ENCODE measurements at regions not wholly inside any gene's neighbourhood (a gene's known extent, or its start where the extent isn't known, plus 50 kb on each side); places are given as distances from the start of the nearest gene placed in this dataset.
"Not testable (repeated sequence)": the region's sequence is repeated elsewhere in the genome, so short reads cannot be mapped to it uniquely, and the experiment has no call there.

- no peak for TF ChIP-seq BHLHE40 (IDR thresholded peaks at IDR 0.05; ENCODE audit: low read depth, low read length)
- TF ChIP-seq, protein P1, sequence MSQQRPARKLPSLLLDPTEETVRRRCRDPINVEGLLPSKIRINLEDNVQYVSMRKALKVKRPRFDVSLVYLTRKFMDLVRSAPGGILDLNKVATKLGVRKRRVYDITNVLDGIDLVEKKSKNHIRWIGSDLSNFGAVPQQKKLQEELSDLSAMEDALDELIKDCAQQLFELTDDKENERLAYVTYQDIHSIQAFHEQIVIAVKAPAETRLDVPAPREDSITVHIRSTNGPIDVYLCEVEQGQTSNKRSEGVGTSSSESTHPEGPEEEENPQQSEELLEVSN (IDR thresholded peaks at IDR 0.05; ENCODE audit: borderline replicate concordance, low read depth), result no peak
Observed at GRCh38 chr4:122996350-122996749, 74.0 kb upstream of the NUDT6 start (continued).

DNA sequence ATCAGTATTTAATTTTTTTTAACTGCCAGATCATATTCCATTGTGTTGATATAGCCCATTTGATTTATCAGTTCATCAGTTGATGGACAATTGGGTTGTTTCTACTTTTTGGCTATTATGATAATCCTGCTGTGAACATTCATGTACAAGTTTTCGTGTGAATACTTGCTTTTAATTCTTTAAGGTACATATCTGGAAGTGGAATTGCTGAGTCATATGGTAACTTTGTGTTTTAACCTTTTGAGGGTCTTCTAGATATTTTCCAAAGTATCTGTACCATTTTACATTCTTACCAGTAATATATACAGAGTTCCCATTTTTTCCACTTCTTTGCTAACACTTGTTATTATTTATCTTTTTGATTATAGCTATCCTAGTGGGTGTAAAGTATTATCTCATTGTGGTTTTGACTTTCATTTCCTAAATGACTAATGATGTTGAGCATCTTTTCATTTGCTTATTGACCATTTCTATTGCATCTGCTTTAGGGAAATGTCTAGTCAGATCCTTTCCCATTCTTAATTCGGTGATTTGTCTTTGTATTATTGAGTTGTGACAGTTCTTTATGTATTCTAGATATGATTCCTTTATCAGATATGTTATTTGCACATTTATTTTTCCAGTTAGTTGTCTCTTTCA, 75.2 kb upstream of the NUDT6 start:
- WGBS (ENCODE audit: missing lambda C conversion rate), result 86% methylated on average over 2 of the region's 2 CpGs
- ATAC-seq (no peak), DNase-seq (ENCODE audit: low read depth in 1 of 2, low spot score in 1 of 2) (no peak), FAIRE-seq (no peak)
- CTCF ChIA-PET, result no interaction called here
- Histone ChIP-seq H3K4me3 (no peak overlapping the region), H3K4me1 (peaks cover 1% of the 10 kb centered on the region; the same call in 1 of the 3 replicates), H3K4me2 (no peak overlapping the region), H3K27ac (no peak overlapping the region), H3K9me3 (no peaks in the 10 kb centered on the region)
- TF ChIP-seq CEBPB (IDR thresholded peaks at IDR 0.05) (no peak), RFX5 (IDR thresholded peaks at IDR 0.05) (no peak), MAFK (IDR thresholded peaks at IDR 0.05; ENCODE audit: partially characterized antibody) (peak; percentile 11), NFE2L2 (conservative IDR thresholded peaks at IDR 0.05; ENCODE audit: low read length) (0 out of 2 replicates have a peak, but pooled peaks have one; percentile 4)
- POLR2A ChIA-PET, result no interaction called here

DNA sequence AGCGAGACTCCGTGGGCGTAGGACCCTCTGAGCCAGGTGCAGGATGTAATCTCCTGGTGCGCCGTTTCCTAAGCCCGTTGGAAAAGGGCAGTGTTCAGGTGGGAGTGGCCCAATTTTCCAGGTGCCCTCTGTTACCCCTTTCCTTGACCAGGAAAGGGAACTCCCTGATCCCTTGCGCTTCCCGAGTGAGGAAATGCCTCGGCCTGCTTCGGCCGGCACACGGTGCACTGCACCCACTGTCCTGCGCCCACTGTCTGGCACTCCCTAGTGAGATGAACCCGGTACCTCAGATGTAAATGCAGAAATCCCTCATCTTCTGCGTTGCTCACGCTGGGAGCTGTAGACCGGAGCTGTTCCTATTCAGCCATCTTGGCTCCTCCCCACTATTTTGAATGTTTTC, 81.7 kb upstream of the NUDT6 start:
- H3K4me1 ChIP-seq; ATAC-seq; H3K9me3 ChIP-seq; CTCF ChIA-PET; DNase-seq (ENCODE audit: low read depth in 1 of 2, low spot score in 1 of 2); H3K4me2 ChIP-seq; H3K27ac ChIP-seq; H3K4me3 ChIP-seq; FAIRE-seq; POLR2A ChIA-PET: not testable (repeated sequence)
- WGBS (ENCODE audit: missing lambda C conversion rate), result 92% methylated on average over 17 of the region's 17 CpGs

DNA sequence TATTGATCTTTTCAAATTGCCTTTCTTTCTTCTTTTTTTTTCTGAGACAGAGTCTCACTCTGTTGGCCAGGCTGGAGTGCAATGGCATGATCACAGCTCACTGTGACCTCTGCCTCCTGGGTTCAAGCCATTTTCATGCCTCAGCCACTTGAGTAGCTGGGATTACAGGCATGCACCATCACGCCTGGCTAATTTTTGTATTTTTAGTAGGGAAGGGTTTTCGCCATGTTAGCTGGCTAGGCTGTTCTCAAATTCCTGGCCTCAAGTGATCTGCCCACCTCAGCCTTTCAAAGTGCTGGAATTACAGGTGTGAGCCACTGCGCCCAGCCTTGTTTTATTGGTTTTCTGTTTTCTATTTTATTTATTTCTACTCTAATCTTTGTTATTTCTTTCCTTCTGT, 82.7 kb upstream of the NUDT6 start:
- CTCF ChIA-PET, result not testable (repeated sequence)

GRCh38 chr4:123007679-123008078, 85.3 kb upstream of the NUDT6 start:
- no peak for FAIRE-seq

More for the DNA sequence above, 82.7 kb upstream of the NUDT6 start:
- FAIRE-seq; H3K4me1 ChIP-seq; H3K4me2 ChIP-seq; H3K4me3 ChIP-seq; H3K27ac ChIP-seq; H3K9me3 ChIP-seq; DNase-seq (ENCODE audit: low read depth in 1 of 2, low spot score in 1 of 2); POLR2A ChIA-PET; ATAC-seq: not testable (repeated sequence)
- WGBS (ENCODE audit: missing lambda C conversion rate), result 61% methylated on average over 3 of the region's 3 CpGs

GRCh38 chr4:123012416-123012815, 90.0 kb upstream of the NUDT6 start:
- H3K4me2 ChIP-seq; H3K9me3 ChIP-seq; POLR2A ChIA-PET; FAIRE-seq; DNase-seq (ENCODE audit: low read depth in 1 of 2, low spot score in 1 of 2); H3K4me3 ChIP-seq; H3K27ac ChIP-seq; CTCF ChIA-PET; ATAC-seq: not testable (repeated sequence)
- 75% methylated on average over 12 of the region's 12 CpGs for WGBS (ENCODE audit: missing lambda C conversion rate)
- peaks cover 12% of the 10 kb centered on the region for H3K4me1 ChIP-seq

More at GRCh38 chr4:123007679-123008078, 85.3 kb upstream of the NUDT6 start:
- ATAC-seq, result no peak
- no peak overlapping the region for H3K4me2 ChIP-seq
- no peak overlapping the region for H3K27ac ChIP-seq
- H3K9me3 ChIP-seq, result no peaks in the 10 kb centered on the region
- no peaks in the 10 kb centered on the region; the same call in 2 of the 3 replicates for H3K4me1 ChIP-seq
- DNase-seq (ENCODE audit: low read depth in 1 of 2, low spot score in 1 of 2), result no peak
- TF ChIP-seq ELK1 (IDR thresholded peaks at IDR 0.05; ENCODE audit: low read depth, low read length) (no peak), KDM5A (IDR thresholded peaks at IDR 0.05) (no peak), MAX (IDR thresholded peaks at IDR 0.05) (no peak), SMC3 (IDR thresholded peaks at IDR 0.05) (no peak), BCL3 (IDR thresholded peaks at IDR 0.05) (no peak)
- TF ChIP-seq, protein P1 (IDR thresholded peaks at IDR 0.05; ENCODE audit: borderline replicate concordance, low read depth), result no peak
- TF ChIP-seq, protein P2, sequence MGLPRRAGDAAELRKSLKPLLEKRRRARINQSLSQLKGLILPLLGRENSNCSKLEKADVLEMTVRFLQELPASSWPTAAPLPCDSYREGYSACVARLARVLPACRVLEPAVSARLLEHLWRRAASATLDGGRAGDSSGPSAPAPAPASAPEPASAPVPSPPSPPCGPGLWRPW (IDR thresholded peaks at IDR 0.05), result no peak
- ChIA-PET POLR2A (no interaction called here), CTCF (no interaction called here)
- H3K4me3 ChIP-seq, result no peak overlapping the region
